ENCODE measurements at regions not wholly inside any gene's neighbourhood (a gene's known extent, or its start where the extent isn't known, plus 50 kb on each side); places are given as distances from the start of the nearest gene placed in this dataset.

DNA sequence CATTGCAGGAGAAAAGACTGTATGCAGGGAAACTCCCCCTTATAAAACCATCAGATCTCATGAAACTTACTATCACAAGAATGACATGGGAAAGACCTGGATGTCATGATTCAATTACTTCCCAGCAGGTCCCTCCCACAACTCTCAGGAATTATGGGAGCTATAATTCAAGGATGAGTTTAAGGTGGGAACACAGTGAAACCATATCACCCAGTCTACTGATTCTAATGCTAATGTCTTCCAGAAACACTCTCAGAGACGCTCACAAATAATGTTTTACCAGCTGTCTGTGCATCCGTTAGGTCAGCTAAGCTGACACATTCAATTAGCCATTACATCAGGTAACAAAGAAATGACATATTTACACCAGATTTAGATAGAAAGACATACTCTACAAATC lies 637.9 kb downstream of the NLGN4Y start:
- ATAC-seq: no peak

DNA sequence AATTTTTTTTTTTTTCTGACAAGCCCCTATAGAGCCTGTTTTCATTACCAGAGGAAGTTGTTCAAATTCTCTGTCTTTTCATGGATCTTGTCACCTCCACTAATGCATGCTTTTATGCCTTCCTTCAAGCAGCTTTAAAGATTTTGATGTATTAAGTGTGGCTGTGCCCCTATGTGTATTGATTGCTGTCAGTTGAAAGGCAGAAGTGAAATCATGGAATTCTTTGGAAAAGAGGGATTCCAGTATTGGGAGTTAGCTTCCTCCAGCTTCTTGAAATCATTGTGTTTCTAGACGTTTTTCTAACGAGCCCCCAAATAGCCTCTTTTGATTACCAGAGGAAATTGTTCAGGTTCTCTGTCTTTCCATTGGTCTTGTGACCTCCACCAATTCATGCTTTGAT lies 655.6 kb downstream of the NLGN4Y start:
- no peak for ATAC-seq

DNA sequence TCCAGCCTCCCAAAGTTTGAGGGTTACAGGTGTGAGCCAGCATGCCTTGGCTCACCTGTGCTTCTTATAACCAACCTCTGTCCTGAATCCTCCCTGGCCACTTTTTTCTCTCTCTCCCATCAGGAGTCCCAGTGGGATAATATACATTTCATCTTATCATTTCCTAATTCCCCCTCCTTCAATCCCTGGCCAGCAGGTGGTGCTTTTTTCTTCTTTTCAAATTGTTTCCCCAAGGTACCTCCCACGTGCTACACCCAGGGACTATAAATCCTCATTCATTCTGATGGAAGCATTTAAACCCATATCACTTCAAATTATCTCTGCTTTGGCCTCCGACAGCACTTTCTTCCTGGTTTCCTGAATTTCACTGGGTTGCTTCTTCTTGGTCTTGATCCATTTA lies 704.7 kb downstream of the NLGN4Y start:
- no peak for ATAC-seq

DNA sequence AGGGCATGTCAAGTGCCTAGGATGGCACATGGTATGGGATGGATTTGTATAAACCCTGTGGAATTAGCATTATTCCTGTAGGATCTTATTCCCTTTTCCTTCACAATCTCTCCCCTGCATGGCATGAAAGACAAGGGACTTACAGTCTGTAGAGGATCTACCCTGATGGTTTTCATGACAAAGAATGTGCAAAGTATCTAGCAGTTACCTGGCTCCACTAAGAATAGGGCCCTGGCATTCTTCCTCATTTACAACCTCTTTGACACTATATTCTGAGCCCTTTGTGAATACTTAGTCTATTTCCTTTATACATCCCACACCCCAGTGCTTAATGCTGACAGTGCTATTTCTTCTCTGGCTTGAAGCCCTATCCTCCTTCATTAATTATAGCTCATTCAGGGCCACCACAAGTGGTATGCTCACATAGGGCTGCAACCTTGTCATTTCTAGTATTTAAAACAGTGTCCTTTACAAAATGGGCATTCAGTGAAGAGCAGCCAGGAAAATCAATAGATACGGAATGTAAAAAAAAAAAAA lies 715.3 kb downstream of the NLGN4Y start:
- ATAC-seq: no peak

DNA sequence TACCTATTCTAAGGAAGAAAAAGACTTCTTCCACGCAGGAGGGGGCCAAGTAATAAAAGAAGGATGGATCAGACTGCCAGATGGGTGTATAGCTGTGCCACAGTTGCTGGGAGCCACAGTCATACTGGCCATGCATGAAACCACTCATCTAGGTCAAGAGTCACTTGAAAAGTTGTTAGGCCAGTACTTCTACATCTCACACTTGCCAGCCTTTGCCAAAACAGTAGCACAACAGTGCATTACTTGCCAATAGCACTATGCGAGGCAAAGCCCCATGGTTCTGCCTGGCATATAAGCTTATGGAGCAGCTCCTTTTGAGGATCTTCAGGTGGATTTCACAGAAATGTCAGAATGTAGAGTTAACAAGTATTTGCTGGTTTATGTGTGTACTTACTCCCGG lies 735.0 kb downstream of the NLGN4Y start:
- ATAC-seq: no peak

DNA sequence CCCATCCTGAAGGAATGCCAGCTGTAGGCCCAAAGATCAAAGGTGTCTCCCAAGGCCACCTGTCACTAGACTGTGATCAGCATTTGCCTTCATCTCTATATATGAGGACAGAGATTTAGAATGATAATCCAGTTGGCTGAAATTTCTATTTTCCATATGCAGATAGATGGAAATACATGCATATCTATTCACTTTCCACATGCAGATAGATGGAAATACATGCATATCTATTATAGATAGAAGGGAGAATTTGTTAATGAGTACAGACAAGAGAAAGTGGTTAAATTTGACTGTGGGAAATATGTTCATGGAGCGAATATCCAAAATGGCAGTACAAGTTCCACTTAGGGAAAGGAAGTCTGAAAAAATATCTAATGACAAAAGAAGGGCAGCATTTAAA lies 762.2 kb downstream of the NLGN4Y start:
- ATAC-seq: no peak

DNA sequence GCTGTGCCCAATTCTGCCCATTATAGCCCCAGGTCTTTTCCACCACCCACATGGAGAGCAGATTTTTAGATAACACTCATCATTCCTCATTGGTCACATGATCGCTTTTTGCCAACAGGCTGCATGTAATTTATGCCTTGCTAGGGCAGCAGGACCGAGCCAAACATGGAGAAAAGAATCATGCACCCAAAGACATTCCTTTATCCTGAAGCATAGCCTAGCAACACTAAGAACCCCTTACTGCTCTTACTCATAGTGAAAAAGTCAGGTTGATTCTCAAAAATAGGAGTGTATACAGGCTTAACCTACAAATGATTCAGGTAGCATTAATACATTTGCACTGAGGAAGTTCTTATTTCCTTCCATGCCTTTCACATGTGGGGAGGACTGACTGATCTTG lies 765.5 kb downstream of the NLGN4Y start:
- ATAC-seq: no peak

DNA sequence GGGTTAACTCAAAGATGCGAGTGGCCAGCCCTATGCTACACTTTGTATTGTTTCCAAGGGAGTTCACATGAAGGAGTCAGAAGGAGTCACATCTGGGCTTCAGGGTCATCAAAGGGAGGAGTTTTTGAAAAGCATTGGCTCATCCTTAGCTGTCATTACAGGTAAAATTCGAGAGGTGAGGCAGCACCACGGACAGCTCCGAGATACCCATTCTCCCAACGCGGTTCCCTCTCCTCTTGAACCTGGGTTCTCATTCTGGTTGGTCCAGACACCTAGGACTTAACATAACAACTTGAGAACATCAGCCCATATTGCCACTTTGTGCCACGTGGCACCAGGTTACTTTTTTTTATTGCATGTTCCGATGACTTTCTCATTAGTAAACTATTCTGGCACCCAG lies 768.6 kb downstream of the NLGN4Y start:
- ATAC-seq: no peak

DNA sequence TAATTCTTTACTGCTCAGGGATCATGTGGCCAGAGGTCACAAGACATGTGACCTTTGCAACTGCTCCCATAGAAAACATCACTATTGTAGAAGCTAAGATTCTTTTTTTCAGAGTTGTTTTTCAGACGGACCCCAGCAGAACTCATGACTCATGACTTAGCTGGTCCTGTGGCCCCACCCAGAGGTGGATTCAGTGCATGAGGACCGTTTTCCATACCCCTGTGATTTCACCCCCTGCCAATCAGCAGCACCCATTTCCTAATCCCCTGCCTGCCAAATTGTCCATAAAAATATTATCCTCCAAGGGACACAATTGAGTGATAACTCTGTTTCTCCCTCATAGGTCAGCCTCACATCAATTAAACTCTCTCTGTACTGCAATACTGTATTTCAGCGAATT lies 777.5 kb downstream of the NLGN4Y start:
- no peak for ATAC-seq

DNA sequence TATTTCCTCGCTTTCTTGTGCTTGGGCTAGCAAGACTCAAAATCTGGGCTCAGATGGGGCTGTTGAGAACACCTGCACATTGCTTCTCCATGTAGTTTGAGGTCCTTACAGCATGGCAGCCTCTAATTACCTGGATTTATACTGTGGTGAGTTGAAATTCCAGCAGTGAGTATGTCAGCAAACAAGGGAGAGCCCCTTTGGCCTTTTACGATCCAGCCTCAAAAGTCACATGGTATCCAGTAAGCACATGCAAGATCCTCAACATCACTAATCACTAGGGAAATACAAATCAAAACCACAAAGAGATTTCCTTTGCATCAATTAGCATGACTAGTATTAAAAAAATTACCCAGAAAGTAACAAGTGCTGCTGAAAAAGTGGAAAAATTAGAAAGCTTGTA lies 787.8 kb downstream of the NLGN4Y start:
- ATAC-seq: no peak

DNA sequence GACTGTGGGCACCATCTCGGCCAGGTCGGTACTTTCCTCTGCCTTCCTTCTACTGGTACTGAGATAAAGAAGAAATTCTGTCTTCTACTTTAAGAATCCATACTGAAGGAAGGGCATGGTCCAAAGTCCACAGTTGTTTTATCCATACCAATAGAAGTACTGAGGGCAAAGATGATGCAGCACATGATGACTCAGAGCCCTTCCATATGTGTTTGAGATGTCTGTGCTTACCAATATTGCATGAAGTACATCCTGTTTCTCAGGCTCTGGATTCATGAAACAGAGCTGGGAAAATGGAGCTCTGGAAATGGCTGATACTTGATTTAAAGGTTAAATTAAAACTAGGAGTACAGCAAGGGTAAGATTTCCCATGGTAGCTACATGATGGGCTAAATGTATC lies 799.9 kb downstream of the NLGN4Y start:
- ATAC-seq: no peak

DNA sequence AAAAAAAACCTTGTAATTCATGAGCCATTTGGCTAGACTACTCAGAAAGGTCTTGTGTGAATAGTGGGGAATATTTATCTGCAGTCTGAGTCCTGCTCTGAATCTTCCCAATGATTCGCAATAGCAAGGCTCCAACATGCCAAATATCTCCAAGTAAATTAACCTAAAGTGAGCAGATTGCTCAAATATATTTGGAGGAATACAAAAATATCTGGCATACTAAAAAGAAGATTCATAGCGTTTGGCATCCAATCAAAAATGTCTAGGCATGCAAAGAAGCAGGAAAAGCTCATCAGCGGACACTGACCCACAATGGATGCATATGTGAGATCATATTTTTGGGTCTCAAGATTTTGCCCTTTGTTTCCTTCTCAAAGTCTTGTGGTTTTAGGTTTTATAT lies 800.9 kb downstream of the NLGN4Y start:
- ATAC-seq: no peak

DNA sequence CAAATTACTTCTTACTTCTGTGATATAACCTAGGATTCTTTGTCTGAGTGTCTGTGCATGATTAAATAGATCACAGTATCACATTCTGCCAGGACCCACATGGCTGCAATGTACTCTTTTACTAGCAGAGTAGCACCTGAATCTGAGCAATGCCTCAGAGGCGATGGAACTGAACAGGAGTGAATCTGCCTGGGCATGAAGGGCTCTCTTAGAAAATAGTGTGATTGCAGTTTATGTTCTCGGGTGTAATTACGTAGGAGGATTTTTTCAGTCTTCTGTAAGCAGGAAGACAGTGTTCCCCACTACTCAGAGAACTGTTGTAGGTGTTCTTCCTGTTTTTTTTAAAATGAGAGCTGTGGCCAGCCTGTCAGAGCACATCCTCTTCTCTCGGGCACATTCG lies 802.3 kb downstream of the NLGN4Y start:
- no peak for ATAC-seq

DNA sequence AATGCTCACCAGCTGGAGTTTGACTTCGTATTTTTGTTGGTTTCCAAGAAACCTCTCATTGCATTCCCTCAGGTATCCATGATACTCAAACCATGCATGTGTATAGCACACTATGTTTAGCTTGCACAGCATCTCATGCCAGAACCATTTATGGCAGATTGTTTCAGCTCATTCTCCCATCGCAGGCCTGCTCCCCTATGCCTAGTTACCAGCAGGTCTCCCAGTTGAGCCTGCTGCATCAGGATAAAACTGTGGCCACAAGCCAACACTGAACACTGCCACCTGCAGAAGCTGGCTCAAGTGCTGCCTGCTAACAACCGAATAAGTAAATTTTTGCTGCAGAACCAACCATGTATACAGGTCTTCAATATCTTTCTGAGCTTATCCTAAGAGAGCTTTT lies 804.5 kb downstream of the NLGN4Y start:
- no peak for ATAC-seq

DNA sequence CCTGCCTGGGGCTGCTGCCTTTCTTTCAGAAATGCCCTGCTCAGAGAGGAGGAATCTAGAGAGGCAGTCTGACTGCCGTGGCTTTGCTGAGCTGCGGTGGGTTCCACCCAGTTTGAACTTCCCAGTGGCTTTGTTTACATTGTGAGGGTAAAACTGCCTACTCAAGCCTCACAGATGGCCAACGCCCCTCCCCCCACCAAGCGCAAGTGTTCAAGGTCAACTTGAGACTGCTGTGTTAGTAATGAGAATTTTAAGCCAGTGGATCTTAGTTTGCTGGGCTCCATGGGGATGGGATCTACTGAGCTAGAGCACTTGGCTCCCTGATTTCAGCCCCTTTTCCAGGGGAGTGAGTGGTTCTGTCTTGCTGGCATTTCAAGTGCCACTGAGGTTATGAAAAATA lies 819.2 kb downstream of the NLGN4Y start:
- ATAC-seq: no peak

DNA sequence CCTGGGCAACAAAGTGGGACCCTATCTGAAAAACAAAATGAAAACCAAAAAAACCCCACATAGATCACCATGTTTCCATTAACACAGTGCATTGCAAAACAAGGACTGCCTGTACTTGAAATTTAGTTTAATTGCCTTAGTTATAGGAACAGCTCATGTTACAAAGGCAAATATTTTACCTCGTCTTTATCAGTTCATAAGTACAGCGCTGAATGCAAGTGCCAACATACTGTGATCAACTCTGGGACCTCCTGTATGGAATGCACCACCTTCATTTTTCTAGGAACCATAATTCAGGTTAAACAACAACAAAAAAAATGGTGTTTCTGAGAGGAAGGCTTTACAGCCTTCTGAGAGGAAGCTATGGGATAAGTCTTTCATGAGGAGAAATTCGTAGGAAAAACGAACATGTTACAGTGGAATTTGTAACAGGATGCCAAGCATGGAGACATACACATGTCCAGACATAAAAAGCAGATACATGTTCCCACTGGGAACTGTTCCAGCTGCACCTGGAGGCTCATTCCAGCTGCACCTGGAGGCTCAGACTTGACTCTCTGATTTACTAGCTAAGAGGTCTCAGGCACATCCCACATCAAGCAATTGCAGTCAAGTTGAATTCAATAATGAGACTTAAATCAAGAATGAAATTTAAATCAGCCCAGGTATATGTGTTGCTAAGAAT lies 821.3 kb downstream of the NLGN4Y start:
- no peak for ATAC-seq

DNA sequence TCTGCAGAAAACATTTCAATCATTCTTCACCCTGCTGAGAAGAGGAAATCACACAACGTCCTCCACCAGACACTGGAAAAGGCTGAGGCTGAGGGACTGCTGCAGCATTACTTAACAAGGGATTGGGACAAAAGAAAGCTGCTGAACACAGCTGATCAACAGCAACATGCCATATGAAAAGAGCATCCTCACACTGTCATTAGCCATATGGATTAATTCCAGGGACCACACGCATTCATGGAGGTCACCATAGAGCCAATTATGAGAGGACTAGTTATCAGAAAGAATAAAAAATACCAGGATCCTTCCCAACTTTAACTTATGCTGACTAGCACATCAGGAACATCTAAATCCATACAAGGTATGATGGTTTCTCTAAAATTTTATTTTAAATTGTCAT lies 825.0 kb downstream of the NLGN4Y start:
- ATAC-seq: no peak

DNA sequence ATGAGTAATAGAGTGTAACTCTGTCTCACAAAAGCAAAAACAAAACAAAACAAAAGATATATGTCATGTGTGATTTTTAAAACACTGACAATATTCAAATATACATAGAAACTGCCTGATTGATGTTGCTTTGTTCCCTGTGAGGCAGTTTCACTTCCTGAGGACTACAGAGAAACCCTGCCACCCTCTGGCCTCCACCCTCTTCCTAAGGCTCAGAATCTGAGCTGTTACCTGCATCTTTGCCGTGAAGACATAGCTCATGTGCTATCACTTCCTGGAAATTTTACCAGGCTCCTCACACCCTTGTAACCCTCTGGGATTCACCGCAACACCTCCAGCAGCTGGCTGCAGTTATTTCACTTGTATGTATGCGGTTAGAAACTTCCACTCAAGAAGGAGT lies 831.0 kb downstream of the NLGN4Y start:
- ATAC-seq: peak in 1 of 2 donors; percentile 38

DNA sequence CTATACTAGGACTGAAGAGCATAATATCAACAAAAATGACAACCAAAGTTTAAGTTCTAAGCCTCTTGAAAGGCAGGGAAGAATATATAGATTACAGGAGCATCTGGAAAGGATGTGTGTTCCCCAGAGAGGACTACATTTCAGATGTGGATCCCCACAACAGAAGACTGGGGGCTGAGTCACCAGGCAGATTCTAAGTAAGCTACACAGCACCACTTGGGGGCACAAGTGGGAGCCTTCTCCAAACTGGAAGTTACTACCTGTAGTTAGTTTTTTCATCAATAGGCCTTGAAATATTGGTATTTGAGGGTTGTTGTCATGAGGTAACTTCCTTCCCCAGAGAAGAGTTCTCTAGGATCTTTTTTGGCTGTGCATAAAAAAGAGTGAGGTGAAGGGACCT lies 836.1 kb downstream of the NLGN4Y start:
- ATAC-seq: no peak

DNA sequence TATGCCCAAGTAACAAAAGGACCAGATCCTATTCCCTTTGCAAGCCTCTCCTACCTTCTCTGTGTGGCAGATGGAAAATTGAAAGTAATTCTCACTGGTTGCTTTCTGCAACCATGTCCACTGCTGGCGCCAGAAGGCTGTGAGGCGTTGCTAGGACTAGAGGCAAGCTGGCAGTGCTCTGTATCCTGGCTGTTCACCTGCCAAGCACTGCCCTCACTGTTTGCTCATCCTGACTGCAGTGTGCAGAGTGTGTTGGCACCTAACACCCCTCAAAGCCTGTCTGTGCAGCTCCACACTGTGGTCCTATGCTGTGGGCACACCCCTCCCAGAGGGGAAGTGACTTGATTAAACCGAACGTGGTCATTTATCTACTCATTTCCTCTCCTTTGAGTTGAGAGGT lies 840.7 kb downstream of the NLGN4Y start:
- no peak for ATAC-seq

DNA sequence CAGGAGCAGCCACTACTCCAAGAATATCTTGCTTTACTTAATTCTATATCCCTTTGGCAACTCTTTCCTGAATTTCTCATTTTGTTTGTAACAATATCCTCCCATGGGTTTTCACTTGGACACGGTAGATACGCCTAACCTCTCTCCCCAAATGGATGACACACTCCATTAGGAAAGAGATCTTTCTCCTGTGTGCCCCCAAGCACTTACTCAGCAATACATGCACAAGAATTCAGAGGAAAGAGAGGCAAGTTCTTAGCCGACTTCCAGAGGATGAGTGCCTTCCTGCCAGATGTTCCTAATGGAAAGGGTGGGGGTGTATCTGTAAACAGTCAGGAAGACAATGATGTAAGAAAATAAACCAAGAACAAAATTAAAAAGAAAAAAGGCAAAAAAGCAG lies 844.5 kb downstream of the NLGN4Y start:
- no peak for ATAC-seq

DNA sequence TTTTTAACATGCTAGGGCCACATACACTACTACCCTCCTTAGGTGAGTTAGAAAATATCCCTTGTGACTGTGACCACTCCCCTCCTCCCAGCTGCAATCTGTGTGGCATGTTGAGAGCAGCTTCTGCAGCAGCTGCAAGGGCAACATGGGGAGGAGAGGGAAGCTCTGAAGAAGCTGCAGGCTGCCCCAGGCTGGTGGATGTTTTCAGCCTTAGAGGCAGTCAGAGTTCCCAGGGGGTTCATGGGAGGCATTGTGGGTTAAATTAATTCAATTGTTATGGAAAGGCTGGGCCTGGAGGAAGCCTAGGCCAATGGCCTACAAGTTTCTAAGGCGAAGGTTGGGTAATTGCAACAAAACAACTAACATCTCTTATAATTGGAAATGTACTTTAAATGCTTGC lies 860.8 kb downstream of the NLGN4Y start:
- ATAC-seq: no peak

DNA sequence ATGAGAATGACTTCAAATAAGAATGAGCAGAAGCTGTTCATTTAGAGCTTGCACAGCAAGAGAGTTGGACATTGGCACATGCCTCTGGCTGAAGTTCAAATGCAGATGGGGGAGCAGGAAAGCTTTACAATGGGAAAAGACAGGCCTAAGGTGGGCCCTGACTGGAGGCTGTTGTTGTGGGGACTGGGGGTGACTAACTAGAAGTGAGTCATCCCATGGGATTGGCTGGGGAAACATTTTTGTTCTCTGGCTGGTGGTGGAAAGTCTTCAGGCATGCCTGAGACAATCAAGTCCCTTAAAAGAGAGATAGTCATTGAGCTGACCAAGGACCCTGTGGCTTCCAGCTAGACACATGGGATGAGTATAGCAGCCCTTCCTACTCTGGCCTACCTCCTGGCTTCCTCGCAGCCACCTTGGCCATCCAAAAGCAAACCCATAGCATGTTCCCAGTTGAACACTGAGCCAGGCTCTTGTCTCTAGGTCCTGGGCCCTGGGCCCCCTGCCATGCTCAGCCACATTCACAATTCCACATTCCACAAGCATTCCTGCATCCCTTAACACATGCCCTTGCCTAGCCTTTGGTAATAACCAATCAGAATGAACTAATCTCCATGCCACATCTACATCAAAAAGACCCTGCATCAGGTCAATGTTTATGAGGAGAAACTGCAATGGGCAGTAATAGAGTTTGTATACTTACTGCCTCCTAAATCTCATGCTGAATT lies 873.4 kb downstream of the NLGN4Y start:
- ATAC-seq: no peak

DNA sequence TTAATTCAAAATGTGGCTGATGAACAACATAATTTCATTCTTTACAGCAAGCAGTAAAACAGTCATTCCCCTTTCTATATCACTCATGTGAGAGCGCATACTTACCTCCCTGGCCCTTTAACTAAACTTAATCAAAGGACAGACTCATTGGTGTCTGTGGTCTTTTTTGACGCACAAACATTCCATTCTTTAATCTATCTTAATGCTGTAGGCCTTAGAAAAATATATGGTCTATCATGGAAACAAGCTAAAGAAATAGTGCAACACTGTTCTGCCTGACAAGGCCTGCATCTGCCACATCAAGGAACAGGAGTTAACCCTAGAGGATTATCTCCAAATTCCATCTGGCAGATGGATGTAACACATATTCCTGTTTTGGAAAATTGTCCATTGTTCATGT lies 878.1 kb downstream of the NLGN4Y start:
- ATAC-seq: no peak

DNA sequence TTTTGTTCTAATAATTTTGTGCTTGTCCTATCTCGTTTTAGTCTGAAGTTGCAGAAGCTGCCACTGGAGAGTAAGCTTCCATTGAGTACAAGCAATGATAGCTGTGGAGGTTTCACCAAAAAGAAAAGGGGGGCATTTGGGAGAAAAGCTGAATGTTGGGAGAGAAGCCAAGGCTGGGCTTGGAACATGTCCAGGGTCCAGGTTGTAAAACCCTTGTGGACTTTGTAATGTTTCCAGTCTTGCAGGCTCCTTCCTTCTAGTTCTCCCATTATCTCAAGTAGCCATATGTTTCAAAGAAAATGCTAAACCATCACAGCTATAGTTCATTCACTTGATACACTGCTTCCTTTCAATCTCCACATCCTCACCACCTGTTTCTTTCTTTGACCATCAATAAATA lies 880.2 kb downstream of the NLGN4Y start:
- no peak for ATAC-seq
